ENCODE measurements at regions not wholly inside any gene's neighbourhood (a gene's known extent, or its start where the extent isn't known, plus 50 kb on each side); places are given as distances from the start of the nearest gene placed in this dataset.
"Not testable (repeated sequence)": the region's sequence is repeated elsewhere in the genome, so short reads cannot be mapped to it uniquely, and the experiment has no call there.

- no peaks in the 10 kb centered on the region for H3K9me3 ChIP-seq
- H3K27me3 ChIP-seq = no peaks in the 10 kb centered on the region
- H3K36me3 ChIP-seq = no peaks in the 10 kb centered on the region
- H3K4me1 ChIP-seq = no peaks in the 10 kb centered on the region
- TF ChIP-seq CTCF (IDR thresholded peaks at IDR 0.05; ENCODE audit: low read depth, low read length) = no peak
- no peak for DNase-seq
- no peak overlapping the region for H3K4me3 ChIP-seq (ENCODE audit: low read depth, low read length)
Measured at GRCh38 chr10:29774475-29774874, 139.7 kb upstream of the SVIL start.

- Histone ChIP-seq H3K4me1 (no peaks in the 10 kb centered on the region), H3K27me3 (no peaks in the 10 kb centered on the region), H3K36me3 (no peaks in the 10 kb centered on the region), H3K9me3 (no peaks in the 10 kb centered on the region), H3K4me3 (ENCODE audit: low read depth, low read length) (no peak overlapping the region)
- DNase-seq = peak; percentile 12
- no peak for TF ChIP-seq CTCF (IDR thresholded peaks at IDR 0.05; ENCODE audit: low read depth, low read length)
Measured at GRCh38 chr10:29773675-29774091, 138.9 kb upstream of the SVIL start.

- no peak for TF ChIP-seq CTCF (IDR thresholded peaks at IDR 0.05; ENCODE audit: low read depth, low read length)
- no peak for DNase-seq
- H3K36me3 ChIP-seq = no peaks in the 10 kb centered on the region
- H3K4me1 ChIP-seq = no peaks in the 10 kb centered on the region
- no peak overlapping the region for H3K4me3 ChIP-seq (ENCODE audit: low read depth, low read length)
- no peaks in the 10 kb centered on the region for H3K9me3 ChIP-seq
- no peaks in the 10 kb centered on the region for H3K27me3 ChIP-seq
Measured at GRCh38 chr10:29772403-29772802, 137.6 kb upstream of the SVIL start.

- no peaks in the 10 kb centered on the region for H3K9me3 ChIP-seq
- H3K4me1 ChIP-seq = no peaks in the 10 kb centered on the region
- TF ChIP-seq CTCF (IDR thresholded peaks at IDR 0.05; ENCODE audit: low read depth, low read length) = no peak
- DNase-seq = no peak
- no peaks in the 10 kb centered on the region for H3K36me3 ChIP-seq
- no peak overlapping the region for H3K4me3 ChIP-seq (ENCODE audit: low read depth, low read length)
- no peaks in the 10 kb centered on the region for H3K27me3 ChIP-seq
Measured at GRCh38 chr10:29771376-29771775, 136.6 kb upstream of the SVIL start.

GRCh38 chr10:29769277-29769676 lies 134.5 kb upstream of the SVIL start:
- H3K9me3 ChIP-seq; DNase-seq; H3K4me3 ChIP-seq (ENCODE audit: low read depth, low read length); H3K4me1 ChIP-seq; H3K27me3 ChIP-seq; H3K36me3 ChIP-seq: not testable (repeated sequence)

GRCh38 chr10:29767968-29768367 lies 133.2 kb upstream of the SVIL start:
- DNase-seq = no peak

More at GRCh38 chr10:29767968-29768367, 133.2 kb upstream of the SVIL start:
- Histone ChIP-seq H3K36me3 (no peaks in the 10 kb centered on the region), H3K4me1 (no peaks in the 10 kb centered on the region), H3K27me3 (no peaks in the 10 kb centered on the region), H3K9me3 (no peaks in the 10 kb centered on the region), H3K4me3 (ENCODE audit: low read depth, low read length) (no peak overlapping the region)
- no peak for TF ChIP-seq CTCF (IDR thresholded peaks at IDR 0.05; ENCODE audit: low read depth, low read length)
